KOPT-K1 (cell line): ENCODE measurements at regions not wholly inside any gene's neighbourhood (a gene's known extent, or its start where the extent isn't known, plus 50 kb on each side); places are given as distances from the start of the nearest gene placed in this dataset.

Source experiments
- H3K27ac ChIP-seq: fragments of 200-600 bp; sonication (generic); 2 replicates; pipeline ENCODE4 v1.5.1; 2016; ENCODE audit warnings: antibody characterized with exemption, mild to moderate bottlenecking, low read depth, low read length; ENCODE audit not compliant: poor library complexity, severe bottlenecking
- H3K36me3 ChIP-seq: fragments of 200-600 bp; sonication (generic); 2 replicates; pipeline ENCODE4 v1.5.1; 2017; ENCODE audit warnings: antibody characterized with exemption, mild to moderate bottlenecking, low read length, moderate library complexity; ENCODE audit not compliant: insufficient read depth
- H3K9me3 ChIP-seq: fragments of 200-600 bp; sonication (generic); 2 replicates; pipeline ENCODE4 v1.5.1; 2017; ENCODE audit warnings: antibody characterized with exemption, low read length, mild to moderate bottlenecking; ENCODE audit not compliant: insufficient read depth, poor library complexity, severe bottlenecking

GRCh38 chr14:106843951-106844483, 1317.6 kb downstream of the TMEM121 start:
- Histone ChIP-seq H3K27ac (peak overlapping the region; percentile 94), H3K9me3 (no peaks in the 10 kb centered on the region), H3K36me3 (no peaks in the 10 kb centered on the region)

- H3K36me3 ChIP-seq, result no peaks in the 10 kb centered on the region
- no peaks in the 10 kb centered on the region for H3K9me3 ChIP-seq
- peak overlapping the region; percentile 94 for H3K27ac ChIP-seq
Measured at GRCh38 chr14:106844608-106845285, 1318.4 kb downstream of the TMEM121 start.

- Histone ChIP-seq H3K27ac (peak overlapping the region; percentile 94), H3K9me3 (no peaks in the 10 kb centered on the region), H3K36me3 (no peaks in the 10 kb centered on the region)
Measured at GRCh38 chr14:106845286-106846087, 1319.1 kb downstream of the TMEM121 start.

- Histone ChIP-seq H3K9me3 (no peaks in the 10 kb centered on the region), H3K36me3 (no peaks in the 10 kb centered on the region), H3K27ac (peak overlapping the region; percentile 94)
Measured at GRCh38 chr14:106846218-106846617, 1319.8 kb downstream of the TMEM121 start.

GRCh38 chr14:106848330-106849121, 1322.1 kb downstream of the TMEM121 start:
- Histone ChIP-seq H3K9me3 (no peaks in the 10 kb centered on the region), H3K27ac (no peak overlapping the region), H3K36me3 (no peaks in the 10 kb centered on the region)

- no peaks in the 10 kb centered on the region for H3K36me3 ChIP-seq
- no peak overlapping the region for H3K27ac ChIP-seq
- no peaks in the 10 kb centered on the region for H3K9me3 ChIP-seq
Measured at GRCh38 chr14:106850913-106851825, 1324.8 kb downstream of the TMEM121 start.

GRCh38 chr14:106872611-106873446, 1346.4 kb downstream of the TMEM121 start:
- Histone ChIP-seq H3K27ac (peak overlapping the region; percentile 67), H3K36me3 (no peaks in the 10 kb centered on the region), H3K9me3 (no peaks in the 10 kb centered on the region)

GRCh38 chr14:106874350-106874749, 1348.0 kb downstream of the TMEM121 start:
- Histone ChIP-seq H3K36me3 (no peaks in the 10 kb centered on the region), H3K9me3 (no peaks in the 10 kb centered on the region), H3K27ac (peak overlapping the region; percentile 67)

GRCh38 chr14:106875503-106875902, 1349.1 kb downstream of the TMEM121 start:
- H3K27ac ChIP-seq, result peak overlapping the region; percentile 67
- H3K9me3 ChIP-seq, result no peaks in the 10 kb centered on the region
- H3K36me3 ChIP-seq, result no peaks in the 10 kb centered on the region

- peak overlapping the region; percentile 60 for H3K27ac ChIP-seq
- no peaks in the 10 kb centered on the region for H3K9me3 ChIP-seq
Measured at GRCh38 chr14:106876711-106877110, 1350.3 kb downstream of the TMEM121 start.

GRCh38 chr14:106877517-106877916, 1351.1 kb downstream of the TMEM121 start:
- Histone ChIP-seq H3K27ac (peak overlapping the region; percentile 60), H3K9me3 (no peaks in the 10 kb centered on the region), H3K36me3 (no peaks in the 10 kb centered on the region)

More at GRCh38 chr14:106876711-106877110, 1350.3 kb downstream of the TMEM121 start:
- H3K36me3 ChIP-seq, result no peaks in the 10 kb centered on the region

- Histone ChIP-seq H3K36me3 (no peaks in the 10 kb centered on the region), H3K27ac (no peak overlapping the region), H3K9me3 (peaks cover 9% of the 10 kb centered on the region)
Measured at GRCh38 chr14:106879241-106879640, 1352.9 kb downstream of the TMEM121 start.

- H3K36me3 ChIP-seq, result no peaks in the 10 kb centered on the region
- peaks cover 9% of the 10 kb centered on the region for H3K9me3 ChIP-seq
- no peak overlapping the region for H3K27ac ChIP-seq
Measured at GRCh38 chr14:106883218-106883692, 1356.9 kb downstream of the TMEM121 start.
